ENCODE measurements at regions not wholly inside any gene's neighbourhood (a gene's known extent, or its start where the extent isn't known, plus 50 kb on each side); places are given as distances from the start of the nearest gene placed in this dataset.

DNA sequence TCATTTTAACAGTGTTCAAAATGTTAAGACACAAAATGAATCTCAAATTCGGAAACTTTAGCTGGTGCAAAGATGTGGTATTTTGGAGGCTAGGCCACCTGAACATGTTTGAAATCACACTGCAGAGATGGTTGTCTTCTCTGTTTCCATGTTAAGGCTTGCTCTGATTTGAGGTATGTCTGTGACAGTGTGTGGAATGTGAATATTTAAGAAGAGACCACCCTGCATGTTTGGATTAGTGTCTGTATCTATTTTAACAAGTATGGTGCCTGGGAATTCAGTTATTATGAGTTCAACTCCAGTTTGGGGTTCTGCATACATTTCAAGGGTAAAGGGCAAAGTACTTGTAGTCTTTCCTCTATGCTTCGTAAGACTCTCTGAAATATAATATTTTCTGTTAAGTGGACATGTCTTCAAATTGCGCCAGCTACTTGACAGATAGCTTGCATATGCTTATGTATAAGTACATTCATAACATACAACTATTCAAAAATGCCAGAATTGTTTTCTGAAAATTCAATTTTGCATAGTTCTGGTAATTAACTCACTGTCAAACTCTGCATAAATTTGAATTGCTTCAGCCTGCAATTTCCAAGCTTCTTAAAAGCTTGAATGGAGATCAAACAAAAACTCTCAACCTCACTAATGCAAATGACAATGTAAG, 424.0 kb downstream of the ADAMTS20 start:
- H3K9ac ChIP-seq (replicated peaks; ENCODE audit: extremely low read depth, insufficient read depth, low read length): no peak overlapping the region
- H3K27me3 ChIP-seq (ENCODE audit: control insufficient read depth in 2 of 2, insufficient read depth in 2 of 2, low read length in 2 of 2): no peaks in the 10 kb centered on the region
- FAIRE-seq (no peak), DNase-seq (ENCODE audit: low read depth, low spot score) (no peak)
- no peak overlapping the region for H3K4me3 ChIP-seq (replicated peaks in 1 of 3; ENCODE audit: insufficient read depth in 1 of 3, low read depth in 1 of 3, low read length in 3 of 3)
- BruUV-seq (replicated peaks): no TSS peak
- ChIA-PET CTCF (no interaction called here), POLR2A (no interaction called here)
- TF ChIP-seq POLR2A (IDR thresholded peaks at IDR 0.05; ENCODE audit: low read depth, low read length) (no peak), FOS (IDR thresholded peaks at IDR 0.05; ENCODE audit: borderline replicate concordance, insufficient read depth, low read length) (no peak), MAX (IDR thresholded peaks at IDR 0.05; ENCODE audit: insufficient read depth, insufficient read length) (no peak), GATA2 (IDR thresholded peaks at IDR 0.05; ENCODE audit: insufficient read depth, insufficient read length, low read depth, low read length) (no peak), POLR2AphosphoS5 (IDR thresholded peaks at IDR 0.05; ENCODE audit: insufficient read depth, low read depth, low read length) (no peak), MYC (IDR thresholded peaks at IDR 0.05; ENCODE audit: low read depth, low read length) (no peak), JUN (IDR thresholded peaks at IDR 0.05; ENCODE audit: borderline replicate concordance, insufficient read depth, insufficient read length, low read depth) (no peak), EZH2 (IDR thresholded peaks at IDR 0.05; ENCODE audit: borderline replicate concordance, low read depth, low read length, severe bottlenecking) (no peak)
- TF ChIP-seq, protein P1, sequence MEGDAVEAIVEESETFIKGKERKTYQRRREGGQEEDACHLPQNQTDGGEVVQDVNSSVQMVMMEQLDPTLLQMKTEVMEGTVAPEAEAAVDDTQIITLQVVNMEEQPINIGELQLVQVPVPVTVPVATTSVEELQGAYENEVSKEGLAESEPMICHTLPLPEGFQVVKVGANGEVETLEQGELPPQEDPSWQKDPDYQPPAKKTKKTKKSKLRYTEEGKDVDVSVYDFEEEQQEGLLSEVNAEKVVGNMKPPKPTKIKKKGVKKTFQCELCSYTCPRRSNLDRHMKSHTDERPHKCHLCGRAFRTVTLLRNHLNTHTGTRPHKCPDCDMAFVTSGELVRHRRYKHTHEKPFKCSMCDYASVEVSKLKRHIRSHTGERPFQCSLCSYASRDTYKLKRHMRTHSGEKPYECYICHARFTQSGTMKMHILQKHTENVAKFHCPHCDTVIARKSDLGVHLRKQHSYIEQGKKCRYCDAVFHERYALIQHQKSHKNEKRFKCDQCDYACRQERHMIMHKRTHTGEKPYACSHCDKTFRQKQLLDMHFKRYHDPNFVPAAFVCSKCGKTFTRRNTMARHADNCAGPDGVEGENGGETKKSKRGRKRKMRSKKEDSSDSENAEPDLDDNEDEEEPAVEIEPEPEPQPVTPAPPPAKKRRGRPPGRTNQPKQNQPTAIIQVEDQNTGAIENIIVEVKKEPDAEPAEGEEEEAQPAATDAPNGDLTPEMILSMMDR (IDR thresholded peaks at IDR 0.05; ENCODE audit: extremely low read depth in 1 of 2, insufficient read depth in 1 of 2, low read depth in 1 of 2, low read length in 2 of 2): no peak
- no peak overlapping the region for H3K27ac ChIP-seq (ENCODE audit: insufficient read depth, low read depth, low read length)
- intact Hi-C loops (cut with micrococcal nuclease) (no loop called here), dilution Hi-C loops (cut with MboI; ENCODE audit: extremely low pct_ligation_motif_present, low sequenced_read_pairs) (no loop called here)
- H3K9me1 ChIP-seq (replicated peaks; ENCODE audit: control insufficient read depth, extremely low read depth, insufficient read depth, low read length): no peaks in the 10 kb centered on the region
- no peak overlapping the region for H2AFZ ChIP-seq (ENCODE audit: low read depth, low read length)
- H3K9me3 ChIP-seq (replicated peaks; ENCODE audit: control insufficient read depth, insufficient read depth, low read length): no peaks in the 10 kb centered on the region
- H3K4me2 ChIP-seq (ENCODE audit: insufficient read depth, low read length): no peak overlapping the region
- no peaks in the 10 kb centered on the region for H3K36me3 ChIP-seq (ENCODE audit: control insufficient read depth in 2 of 2, extremely low read depth in 1 of 2, insufficient read depth in 2 of 2, low read length in 2 of 2)
- no peaks in the 10 kb centered on the region for H3K4me1 ChIP-seq (ENCODE audit: control insufficient read depth, extremely low read depth, insufficient read depth, low read length)
- H3K79me2 ChIP-seq (ENCODE audit: control insufficient read depth, insufficient read depth, low read length): no peaks in the 10 kb centered on the region
- no peaks in the 10 kb centered on the region for H4K20me1 ChIP-seq (replicated peaks; ENCODE audit: control insufficient read depth, extremely low read depth, insufficient read depth, low read length)

Measured in endothelial cell of umbilical vein (primary cell).